HEK293T (cell line): ENCODE measurements at regions not wholly inside any gene's neighbourhood (a gene's known extent, or its start where the extent isn't known, plus 50 kb on each side); places are given as distances from the start of the nearest gene placed in this dataset.

ENCODE experiments used
- ARNT ChIP-seq: fragments of 450-650 bp; IDR thresholded peaks from 2 replicates; pipeline ENCODE4 v1.6.1; 2017; ENCODE audit warnings: mild to moderate bottlenecking
- BHLHE40 ChIP-seq: fragments of 450-650 bp; IDR thresholded peaks from 2 replicates; pipeline ENCODE4 v1.6.1; 2016; ENCODE audit warnings: mild to moderate bottlenecking, moderate library complexity, borderline replicate concordance
- FOXA1 ChIP-seq: fragments of 450-650 bp; IDR thresholded peaks from 2 replicates; pipeline ENCODE4 v1.6.1; 2016; ENCODE audit warnings: mild to moderate bottlenecking
- SP1 ChIP-seq: fragments of 450-650 bp; IDR thresholded peaks from 2 replicates; pipeline ENCODE4 v1.6.1; 2017

GRCh38 chr22:49106096-49106841, 721.4 kb downstream of the BRD1 start:
- TF ChIP-seq ARNT = no peak
- no peak for TF ChIP-seq FOXA1
- TF ChIP-seq SP1 = no peak
- no peak for TF ChIP-seq BHLHE40
